Thoracic aorta (tissue), 2 donors: ENCODE measurements at regions not wholly inside any gene's neighbourhood (a gene's known extent, or its start where the extent isn't known, plus 50 kb on each side); places are given as distances from the start of the nearest gene placed in this dataset.

ENCODE experiments used
- ATAC-seq: fragments of 150-250 bp; one replicate; pipeline ENCODE4 v1.8.0; 2017; ENCODE audit warnings: low read depth; ENCODE audit not compliant: insufficient number of reproducible peaks, low FRiP score
- DNase-seq: peaks from one replicate; pipeline ENCODE4 v3.0.0-alpha.2; 2020; ENCODE audit warnings: low spot score
- H3K27ac ChIP-seq, 2 donors: fragments of 200-600 bp; sonication (generic); 1 replicate in 1 of 2; 2 replicates in 1 of 2; pipeline ENCODE4 v1.5.1; 2016; ENCODE audit warnings: mild to moderate bottlenecking in 2 of 2, moderate library complexity in 2 of 2
- H3K27me3 ChIP-seq: fragments of 200-600 bp; sonication (generic); replicated peaks from 2 replicates; pipeline ENCODE4 v1.6.0; 2016; ENCODE audit warnings: mild to moderate bottlenecking; ENCODE audit not compliant: insufficient read depth
- H3K36me3 ChIP-seq: fragments of 200-600 bp; sonication (generic); one replicate; pipeline ENCODE4 v1.5.1; 2016
- H3K4me1 ChIP-seq, 2 donors: fragments of 200-600 bp; sonication (generic); 1 replicate in 1 of 2; 2 replicates in 1 of 2; pipeline versions ENCODE4 v1.5.1 to v1.6.0; 2016; ENCODE audit warnings: low read depth in 2 of 2, mild to moderate bottlenecking in 1 of 2; ENCODE audit not compliant: control insufficient read depth in 1 of 2
- H3K4me3 ChIP-seq: fragments of 200-600 bp; sonication (generic); 2 replicates; pipeline ENCODE4 v1.5.1; 2016; ENCODE audit warnings: mild to moderate bottlenecking
- H3K9me3 ChIP-seq: fragments of 200-600 bp; sonication (generic); 2 replicates; pipeline ENCODE4 v1.5.1; 2016
- TF ChIP-seq, protein P1 (sequence below): fragments of 200-600 bp; sonication (generic); IDR thresholded peaks from one replicate; pipeline ENCODE4 v1.5.1; 2019; ENCODE audit warnings: antibody characterized with exemption

- no peak for DNase-seq
- no peak overlapping the region for H3K27ac ChIP-seq
- TF ChIP-seq, protein P1, sequence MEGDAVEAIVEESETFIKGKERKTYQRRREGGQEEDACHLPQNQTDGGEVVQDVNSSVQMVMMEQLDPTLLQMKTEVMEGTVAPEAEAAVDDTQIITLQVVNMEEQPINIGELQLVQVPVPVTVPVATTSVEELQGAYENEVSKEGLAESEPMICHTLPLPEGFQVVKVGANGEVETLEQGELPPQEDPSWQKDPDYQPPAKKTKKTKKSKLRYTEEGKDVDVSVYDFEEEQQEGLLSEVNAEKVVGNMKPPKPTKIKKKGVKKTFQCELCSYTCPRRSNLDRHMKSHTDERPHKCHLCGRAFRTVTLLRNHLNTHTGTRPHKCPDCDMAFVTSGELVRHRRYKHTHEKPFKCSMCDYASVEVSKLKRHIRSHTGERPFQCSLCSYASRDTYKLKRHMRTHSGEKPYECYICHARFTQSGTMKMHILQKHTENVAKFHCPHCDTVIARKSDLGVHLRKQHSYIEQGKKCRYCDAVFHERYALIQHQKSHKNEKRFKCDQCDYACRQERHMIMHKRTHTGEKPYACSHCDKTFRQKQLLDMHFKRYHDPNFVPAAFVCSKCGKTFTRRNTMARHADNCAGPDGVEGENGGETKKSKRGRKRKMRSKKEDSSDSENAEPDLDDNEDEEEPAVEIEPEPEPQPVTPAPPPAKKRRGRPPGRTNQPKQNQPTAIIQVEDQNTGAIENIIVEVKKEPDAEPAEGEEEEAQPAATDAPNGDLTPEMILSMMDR = no peak
- H3K4me1 ChIP-seq = no peaks in the 10 kb centered on the region
- H3K4me3 ChIP-seq = no peak overlapping the region
- ATAC-seq = no peak
- H3K36me3 ChIP-seq = no peaks in the 10 kb centered on the region
- peaks cover 19% of the 10 kb centered on the region for H3K9me3 ChIP-seq
- H3K27me3 ChIP-seq = no peaks in the 10 kb centered on the region
These were observed 121.5 kb upstream of the ATF7IP start for GRCh38 chr12:14243941-14244340.

- ATAC-seq = no peak
- Histone ChIP-seq H3K4me1 (no peaks in the 10 kb centered on the region), H3K27me3 (no peaks in the 10 kb centered on the region), H3K36me3 (no peaks in the 10 kb centered on the region), H3K27ac (no peak overlapping the region), H3K9me3 (peaks cover 19% of the 10 kb centered on the region), H3K4me3 (no peak overlapping the region)
- no peak for DNase-seq
- TF ChIP-seq, protein P1 = no peak
These were observed 120.4 kb upstream of the ATF7IP start for GRCh38 chr12:14244876-14245669.

DNA sequence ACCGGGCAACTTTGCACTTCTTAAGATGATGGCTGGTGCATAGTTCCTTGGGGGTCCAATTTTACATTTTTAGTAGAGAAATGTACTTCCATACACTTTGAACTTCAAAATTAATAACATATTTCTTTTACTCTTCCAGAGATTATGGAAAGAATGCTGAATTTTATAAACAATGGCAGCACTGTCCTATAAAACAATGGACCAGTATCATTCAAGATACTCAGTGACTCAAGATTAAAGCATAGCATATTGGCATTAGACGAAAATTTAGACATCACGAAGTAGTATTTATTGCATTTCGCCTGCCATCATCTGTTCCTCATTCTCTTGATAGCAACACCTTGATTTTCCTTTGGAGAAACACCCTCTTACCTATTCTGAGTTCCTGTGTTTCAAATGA is 118.3 kb upstream of the ATF7IP start:
- no peaks in the 10 kb centered on the region for H3K27me3 ChIP-seq
- TF ChIP-seq, protein P1 = no peak
- H3K36me3 ChIP-seq = no peaks in the 10 kb centered on the region
- no peak overlapping the region for H3K27ac ChIP-seq
- DNase-seq (no peak), ATAC-seq (no peak)
- peaks cover 17% of the 10 kb centered on the region for H3K9me3 ChIP-seq
- peaks cover 0 to 4% of the 10 kb centered on the region in 2 donors for H3K4me1 ChIP-seq
- no peak overlapping the region for H3K4me3 ChIP-seq

GRCh38 chr12:14249368-14249767 is 116.1 kb upstream of the ATF7IP start:
- Histone ChIP-seq H3K36me3 (no peaks in the 10 kb centered on the region), H3K4me1 (peaks cover 0 to 4% of the 10 kb centered on the region in 2 donors), H3K27me3 (no peaks in the 10 kb centered on the region), H3K27ac (no peak overlapping the region), H3K9me3 (no peaks in the 10 kb centered on the region), H3K4me3 (no peak overlapping the region)
- TF ChIP-seq, protein P1 = no peak
- ATAC-seq (no peak), DNase-seq (no peak)

DNA sequence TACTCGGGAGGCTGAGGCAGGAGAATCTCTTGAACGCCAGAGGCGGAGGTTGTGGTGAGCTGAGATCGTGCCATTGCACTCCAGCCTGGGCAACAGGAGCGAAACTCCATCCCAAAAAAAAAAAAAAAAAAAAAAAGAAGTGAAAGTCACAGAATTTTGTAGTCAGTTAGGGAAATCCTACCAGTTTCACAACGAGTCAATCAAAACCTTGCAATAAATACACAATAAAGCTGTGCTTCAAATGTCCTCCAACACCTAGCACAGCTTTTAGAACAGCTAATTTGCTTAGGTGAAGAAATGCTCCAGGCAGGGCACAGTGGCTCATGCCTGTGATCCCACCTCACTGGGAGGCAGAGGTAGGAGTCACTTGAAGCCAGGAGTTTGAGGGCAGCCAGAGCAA is 112.8 kb upstream of the ATF7IP start:
- Histone ChIP-seq H3K4me1 (peaks cover 13 to 22% of the 10 kb centered on the region in 2 donors), H3K27me3 (no peaks in the 10 kb centered on the region), H3K27ac (no peak overlapping the region), H3K36me3 (no peaks in the 10 kb centered on the region), H3K9me3 (no peaks in the 10 kb centered on the region), H3K4me3 (no peak overlapping the region)
- ATAC-seq (no peak), DNase-seq (no peak)
- TF ChIP-seq, protein P1 = no peak
